ENCODE measurements at regions not wholly inside any gene's neighbourhood (a gene's known extent, or its start where the extent isn't known, plus 50 kb on each side); places are given as distances from the start of the nearest gene placed in this dataset.

GRCh38 chr9:90024409-90024808 is 419.6 kb downstream of the GADD45G start:
- Histone ChIP-seq H3K4me1 (no peaks in the 10 kb centered on the region), H3K36me3 (no peaks in the 10 kb centered on the region), H3K4me3 (no peak overlapping the region), H3K27ac (no peak overlapping the region), H3K9me3 (no peaks in the 10 kb centered on the region), H3K27me3 (no peaks in the 10 kb centered on the region)
- intact Hi-C loops (cut with DNase I; ENCODE audit: low total_unique reads), result no loop called here
- TF ChIP-seq CTCF (IDR thresholded peaks at IDR 0.05), result no peak
- no peak for TF ChIP-seq POLR2A (IDR thresholded peaks at IDR 0.05)
- no peak for DNase-seq

GRCh38 chr9:90024823-90025222 is 420.0 kb downstream of the GADD45G start:
- Histone ChIP-seq H3K27ac (no peak overlapping the region), H3K9me3 (no peaks in the 10 kb centered on the region), H3K27me3 (no peaks in the 10 kb centered on the region), H3K4me1 (no peaks in the 10 kb centered on the region), H3K36me3 (no peaks in the 10 kb centered on the region), H3K4me3 (no peak overlapping the region)
- intact Hi-C loops (cut with DNase I; ENCODE audit: low total_unique reads), result no loop called here
- no peak for TF ChIP-seq POLR2A (IDR thresholded peaks at IDR 0.05)
- TF ChIP-seq CTCF (IDR thresholded peaks at IDR 0.05), result no peak
- no peak for DNase-seq

- Histone ChIP-seq H3K9me3 (no peaks in the 10 kb centered on the region), H3K27me3 (no peaks in the 10 kb centered on the region), H3K4me3 (no peak overlapping the region), H3K27ac (no peak overlapping the region), H3K36me3 (no peaks in the 10 kb centered on the region), H3K4me1 (no peaks in the 10 kb centered on the region)
- TF ChIP-seq CTCF (IDR thresholded peaks at IDR 0.05) (no peak), POLR2A (IDR thresholded peaks at IDR 0.05) (no peak)
- intact Hi-C loops (cut with DNase I; ENCODE audit: low total_unique reads), result no loop called here
- no peak for DNase-seq
Observed at GRCh38 chr9:90025816-90026215, 421.0 kb downstream of the GADD45G start.

- intact Hi-C loops (cut with DNase I; ENCODE audit: low total_unique reads), result no loop called here
- Histone ChIP-seq H3K9me3 (no peaks in the 10 kb centered on the region), H3K36me3 (no peaks in the 10 kb centered on the region), H3K27me3 (no peaks in the 10 kb centered on the region), H3K4me1 (no peaks in the 10 kb centered on the region), H3K4me3 (no peak overlapping the region), H3K27ac (no peak overlapping the region)
- no peak for DNase-seq
- TF ChIP-seq POLR2A (IDR thresholded peaks at IDR 0.05) (no peak), CTCF (IDR thresholded peaks at IDR 0.05) (no peak)
Observed at GRCh38 chr9:90027296-90027790, 422.5 kb downstream of the GADD45G start.

- no peaks in the 10 kb centered on the region for H3K9me3 ChIP-seq
- no peak overlapping the region for H3K27ac ChIP-seq
- no peak for DNase-seq
- no peaks in the 10 kb centered on the region for H3K36me3 ChIP-seq
- no peaks in the 10 kb centered on the region for H3K4me1 ChIP-seq
- TF ChIP-seq POLR2A (IDR thresholded peaks at IDR 0.05) (no peak), CTCF (IDR thresholded peaks at IDR 0.05) (no peak)
- no peak overlapping the region for H3K4me3 ChIP-seq
- intact Hi-C loops (cut with DNase I; ENCODE audit: low total_unique reads), result no loop called here
- H3K27me3 ChIP-seq, result no peaks in the 10 kb centered on the region
Observed at GRCh38 chr9:90029386-90029785, 424.6 kb downstream of the GADD45G start.
